ENCODE measurements at regions not wholly inside any gene's neighbourhood (a gene's known extent, or its start where the extent isn't known, plus 50 kb on each side); places are given as distances from the start of the nearest gene placed in this dataset.
"Not testable (repeated sequence)": the region's sequence is repeated elsewhere in the genome, so short reads cannot be mapped to it uniquely, and the experiment has no call there.

DNA sequence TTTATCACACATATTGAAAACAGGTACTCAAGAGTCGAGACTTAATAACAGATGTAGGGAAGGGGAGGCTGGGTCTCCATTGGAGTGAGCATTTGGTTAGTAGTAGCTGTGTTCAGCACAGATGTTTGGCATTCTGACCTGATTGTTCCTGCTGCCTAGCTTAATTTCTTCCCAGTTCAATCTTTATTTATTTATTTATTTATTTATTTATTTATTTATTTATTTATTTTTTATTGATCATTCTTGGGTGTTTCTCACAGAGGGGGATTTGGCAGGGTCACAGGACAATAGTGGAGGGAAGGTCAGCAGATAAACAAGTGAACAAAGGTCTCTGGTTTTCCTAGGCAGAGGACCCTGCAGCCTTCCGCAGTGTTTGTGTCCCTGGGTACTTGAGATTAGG is 324.3 kb downstream of the CHM start:
- H3K4me1 ChIP-seq (ENCODE audit: control insufficient read depth, insufficient read depth, low read length); H3K9me3 ChIP-seq (ENCODE audit: control insufficient read depth, insufficient read depth, low read depth, low read length); CTCF ChIA-PET; H3K4me3 ChIP-seq (ENCODE audit: low read depth, low read length); H3K27ac ChIP-seq (ENCODE audit: extremely low read depth, low read depth, low read length); POLR2A ChIA-PET; H3K36me3 ChIP-seq (ENCODE audit: control insufficient read depth in 2 of 2, insufficient read depth in 1 of 2, low read length in 2 of 2): not testable (repeated sequence)
- TF ChIP-seq, protein P1, sequence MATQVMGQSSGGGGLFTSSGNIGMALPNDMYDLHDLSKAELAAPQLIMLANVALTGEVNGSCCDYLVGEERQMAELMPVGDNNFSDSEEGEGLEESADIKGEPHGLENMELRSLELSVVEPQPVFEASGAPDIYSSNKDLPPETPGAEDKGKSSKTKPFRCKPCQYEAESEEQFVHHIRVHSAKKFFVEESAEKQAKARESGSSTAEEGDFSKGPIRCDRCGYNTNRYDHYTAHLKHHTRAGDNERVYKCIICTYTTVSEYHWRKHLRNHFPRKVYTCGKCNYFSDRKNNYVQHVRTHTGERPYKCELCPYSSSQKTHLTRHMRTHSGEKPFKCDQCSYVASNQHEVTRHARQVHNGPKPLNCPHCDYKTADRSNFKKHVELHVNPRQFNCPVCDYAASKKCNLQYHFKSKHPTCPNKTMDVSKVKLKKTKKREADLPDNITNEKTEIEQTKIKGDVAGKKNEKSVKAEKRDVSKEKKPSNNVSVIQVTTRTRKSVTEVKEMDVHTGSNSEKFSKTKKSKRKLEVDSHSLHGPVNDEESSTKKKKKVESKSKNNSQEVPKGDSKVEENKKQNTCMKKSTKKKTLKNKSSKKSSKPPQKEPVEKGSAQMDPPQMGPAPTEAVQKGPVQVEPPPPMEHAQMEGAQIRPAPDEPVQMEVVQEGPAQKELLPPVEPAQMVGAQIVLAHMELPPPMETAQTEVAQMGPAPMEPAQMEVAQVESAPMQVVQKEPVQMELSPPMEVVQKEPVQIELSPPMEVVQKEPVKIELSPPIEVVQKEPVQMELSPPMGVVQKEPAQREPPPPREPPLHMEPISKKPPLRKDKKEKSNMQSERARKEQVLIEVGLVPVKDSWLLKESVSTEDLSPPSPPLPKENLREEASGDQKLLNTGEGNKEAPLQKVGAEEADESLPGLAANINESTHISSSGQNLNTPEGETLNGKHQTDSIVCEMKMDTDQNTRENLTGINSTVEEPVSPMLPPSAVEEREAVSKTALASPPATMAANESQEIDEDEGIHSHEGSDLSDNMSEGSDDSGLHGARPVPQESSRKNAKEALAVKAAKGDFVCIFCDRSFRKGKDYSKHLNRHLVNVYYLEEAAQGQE (tag by site-specific recombination; IDR thresholded peaks at IDR 0.05): peak; percentile 58; the same call in 1 of the 2 replicates
- TF ChIP-seq ZXDB (tag by site-specific recombination; IDR thresholded peaks at IDR 0.05) (0 out of 2 replicates have a peak, but pooled peaks have one; percentile 51), ZNF558 (tag by site-specific recombination; IDR thresholded peaks at IDR 0.05) (0 out of 2 replicates have a peak, but pooled peaks have one; percentile 17), ZNF654 (tag by site-specific recombination; IDR thresholded peaks at IDR 0.05; ENCODE audit: low read depth) (peak; percentile 26), ZNF140 (tag by site-specific recombination; IDR thresholded peaks at IDR 0.05) (peak; percentile 71), ZNF426 (tag by site-specific recombination; IDR thresholded peaks at IDR 0.05) (peak; percentile 84), ZNF202 (tag by site-specific recombination; IDR thresholded peaks at IDR 0.05; ENCODE audit: borderline replicate concordance) (0 out of 2 replicates have a peak, but pooled peaks have one; percentile 67), ZBTB8A (tag by site-specific recombination; IDR thresholded peaks at IDR 0.05) (peak; percentile 59; the same call in 1 of the 2 replicates), ZNF560 (tag by site-specific recombination; IDR thresholded peaks at IDR 0.05; ENCODE audit: borderline replicate concordance) (0 out of 2 replicates have a peak, but pooled peaks have one; percentile 26), ZBTB21 (tag by site-specific recombination; IDR thresholded peaks at IDR 0.05) (peak; percentile 46; the same call in 1 of the 2 replicates), ZNF529 (tag by site-specific recombination; IDR thresholded peaks at IDR 0.05; ENCODE audit: insufficient replicate concordance) (peak; percentile 39), ZNF121 (tag by site-specific recombination; IDR thresholded peaks at IDR 0.05) (0 out of 2 replicates have a peak, but pooled peaks have one; percentile 13), ZNF394 (tag by site-specific recombination; IDR thresholded peaks at IDR 0.05; ENCODE audit: borderline replicate concordance) (peak; percentile 78; the same call in 1 of the 2 replicates), ZNF510 (tag by site-specific recombination; IDR thresholded peaks at IDR 0.05; ENCODE audit: insufficient replicate concordance) (peak; percentile 61), ZNF623 (tag by site-specific recombination; IDR thresholded peaks at IDR 0.05) (peak; percentile 54; the same call in 1 of the 2 replicates), ZNF555 (tag by site-specific recombination; conservative IDR thresholded peaks at IDR 0.05) (peak; percentile 86), ZNF433 (tag by site-specific recombination; IDR thresholded peaks at IDR 0.05; ENCODE audit: low read depth) (peak; percentile 68), ZNF629 (tag by site-specific recombination; IDR thresholded peaks at IDR 0.05) (0 out of 2 replicates have a peak, but pooled peaks have one; percentile 15), ZNF266 (tag by site-specific recombination; IDR thresholded peaks at IDR 0.05; ENCODE audit: low read depth) (0 out of 2 replicates have a peak, but pooled peaks have one; percentile 33)
- TF ChIP-seq, protein P2, sequence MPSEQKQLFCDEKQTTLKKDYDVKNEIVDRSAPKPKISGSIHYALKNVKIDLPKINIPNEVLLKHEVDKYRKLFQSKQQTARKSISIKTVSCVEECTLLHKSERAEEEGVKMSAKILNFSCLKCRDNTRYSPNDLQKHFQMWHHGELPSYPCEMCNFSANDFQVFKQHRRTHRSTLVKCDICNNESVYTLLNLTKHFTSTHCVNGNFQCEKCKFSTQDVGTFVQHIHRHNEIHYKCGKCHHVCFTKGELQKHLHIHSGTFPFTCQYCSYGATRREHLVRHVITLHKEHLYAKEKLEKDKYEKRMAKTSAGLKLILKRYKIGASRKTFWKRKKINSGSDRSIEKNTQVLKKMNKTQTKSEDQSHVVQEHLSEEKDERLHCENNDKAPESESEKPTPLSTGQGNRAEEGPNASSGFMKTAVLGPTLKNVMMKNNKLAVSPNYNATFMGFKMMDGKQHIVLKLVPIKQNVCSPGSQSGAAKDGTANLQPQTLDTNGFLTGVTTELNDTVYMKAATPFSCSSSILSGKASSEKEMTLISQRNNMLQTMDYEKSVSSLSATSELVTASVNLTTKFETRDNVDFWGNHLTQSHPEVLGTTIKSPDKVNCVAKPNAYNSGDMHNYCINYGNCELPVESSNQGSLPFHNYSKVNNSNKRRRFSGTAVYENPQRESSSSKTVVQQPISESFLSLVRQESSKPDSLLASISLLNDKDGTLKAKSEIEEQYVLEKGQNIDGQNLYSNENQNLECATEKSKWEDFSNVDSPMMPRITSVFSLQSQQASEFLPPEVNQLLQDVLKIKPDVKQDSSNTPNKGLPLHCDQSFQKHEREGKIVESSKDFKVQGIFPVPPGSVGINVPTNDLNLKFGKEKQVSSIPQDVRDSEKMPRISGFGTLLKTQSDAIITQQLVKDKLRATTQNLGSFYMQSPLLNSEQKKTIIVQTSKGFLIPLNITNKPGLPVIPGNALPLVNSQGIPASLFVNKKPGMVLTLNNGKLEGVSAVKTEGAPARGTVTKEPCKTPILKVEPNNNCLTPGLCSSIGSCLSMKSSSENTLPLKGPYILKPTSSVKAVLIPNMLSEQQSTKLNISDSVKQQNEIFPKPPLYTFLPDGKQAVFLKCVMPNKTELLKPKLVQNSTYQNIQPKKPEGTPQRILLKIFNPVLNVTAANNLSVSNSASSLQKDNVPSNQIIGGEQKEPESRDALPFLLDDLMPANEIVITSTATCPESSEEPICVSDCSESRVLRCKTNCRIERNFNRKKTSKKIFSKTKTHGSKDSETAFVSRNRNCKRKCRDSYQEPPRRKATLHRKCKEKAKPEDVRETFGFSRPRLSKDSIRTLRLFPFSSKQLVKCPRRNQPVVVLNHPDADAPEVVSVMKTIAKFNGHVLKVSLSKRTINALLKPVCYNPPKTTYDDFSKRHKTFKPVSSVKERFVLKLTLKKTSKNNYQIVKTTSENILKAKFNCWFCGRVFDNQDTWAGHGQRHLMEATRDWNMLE (tag by site-specific recombination; conservative IDR thresholded peaks at IDR 0.05; ENCODE audit: low read depth): peak; percentile 77
- TF ChIP-seq, protein P3, sequence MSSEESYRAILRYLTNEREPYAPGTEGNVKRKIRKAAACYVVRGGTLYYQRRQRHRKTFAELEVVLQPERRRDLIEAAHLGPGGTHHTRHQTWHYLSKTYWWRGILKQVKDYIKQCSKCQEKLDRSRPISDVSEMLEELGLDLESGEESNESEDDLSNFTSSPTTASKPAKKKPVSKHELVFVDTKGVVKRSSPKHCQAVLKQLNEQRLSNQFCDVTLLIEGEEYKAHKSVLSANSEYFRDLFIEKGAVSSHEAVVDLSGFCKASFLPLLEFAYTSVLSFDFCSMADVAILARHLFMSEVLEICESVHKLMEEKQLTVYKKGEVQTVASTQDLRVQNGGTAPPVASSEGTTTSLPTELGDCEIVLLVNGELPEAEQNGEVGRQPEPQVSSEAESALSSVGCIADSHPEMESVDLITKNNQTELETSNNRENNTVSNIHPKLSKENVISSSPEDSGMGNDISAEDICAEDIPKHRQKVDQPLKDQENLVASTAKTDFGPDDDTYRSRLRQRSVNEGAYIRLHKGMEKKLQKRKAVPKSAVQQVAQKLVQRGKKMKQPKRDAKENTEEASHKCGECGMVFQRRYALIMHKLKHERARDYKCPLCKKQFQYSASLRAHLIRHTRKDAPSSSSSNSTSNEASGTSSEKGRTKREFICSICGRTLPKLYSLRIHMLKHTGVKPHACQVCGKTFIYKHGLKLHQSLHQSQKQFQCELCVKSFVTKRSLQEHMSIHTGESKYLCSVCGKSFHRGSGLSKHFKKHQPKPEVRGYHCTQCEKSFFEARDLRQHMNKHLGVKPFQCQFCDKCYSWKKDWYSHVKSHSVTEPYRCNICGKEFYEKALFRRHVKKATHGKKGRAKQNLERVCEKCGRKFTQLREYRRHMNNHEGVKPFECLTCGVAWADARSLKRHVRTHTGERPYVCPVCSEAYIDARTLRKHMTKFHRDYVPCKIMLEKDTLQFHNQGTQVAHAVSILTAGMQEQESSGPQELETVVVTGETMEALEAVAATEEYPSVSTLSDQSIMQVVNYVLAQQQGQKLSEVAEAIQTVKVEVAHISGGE (tag by site-specific recombination; conservative IDR thresholded peaks at IDR 0.05; ENCODE audit: low read depth): peak; percentile 78
- TF ChIP-seq, protein P4, sequence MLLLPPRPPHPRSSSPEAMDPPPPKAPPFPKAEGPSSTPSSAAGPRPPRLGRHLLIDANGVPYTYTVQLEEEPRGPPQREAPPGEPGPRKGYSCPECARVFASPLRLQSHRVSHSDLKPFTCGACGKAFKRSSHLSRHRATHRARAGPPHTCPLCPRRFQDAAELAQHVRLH (tag by site-specific recombination; IDR thresholded peaks at IDR 0.05): 0 out of 2 replicates have a peak, but pooled peaks have one; percentile 44
